ENCODE measurements at regions not wholly inside any gene's neighbourhood (a gene's known extent, or its start where the extent isn't known, plus 50 kb on each side); places are given as distances from the start of the nearest gene placed in this dataset.

DNA sequence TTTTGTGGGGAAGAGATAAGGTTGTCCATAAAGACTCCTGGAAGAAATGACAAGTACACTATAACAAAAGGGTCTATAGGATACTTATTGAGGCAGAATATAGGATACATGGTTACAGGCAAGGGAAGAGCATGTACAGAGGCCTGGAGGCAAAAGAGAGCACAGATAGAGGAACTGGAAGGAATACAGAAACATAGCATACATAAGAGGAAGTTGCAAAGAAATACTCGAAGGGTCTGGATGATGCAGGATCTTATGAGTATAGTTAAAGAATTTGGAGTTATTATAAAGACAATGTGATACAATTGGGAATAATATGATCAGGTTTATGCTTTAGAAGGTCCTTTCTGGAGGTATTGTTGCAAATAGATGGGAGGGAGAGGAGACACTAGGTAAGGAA is 592.7 kb upstream of the POU3F2 start:
- TF ChIP-seq, protein P1, sequence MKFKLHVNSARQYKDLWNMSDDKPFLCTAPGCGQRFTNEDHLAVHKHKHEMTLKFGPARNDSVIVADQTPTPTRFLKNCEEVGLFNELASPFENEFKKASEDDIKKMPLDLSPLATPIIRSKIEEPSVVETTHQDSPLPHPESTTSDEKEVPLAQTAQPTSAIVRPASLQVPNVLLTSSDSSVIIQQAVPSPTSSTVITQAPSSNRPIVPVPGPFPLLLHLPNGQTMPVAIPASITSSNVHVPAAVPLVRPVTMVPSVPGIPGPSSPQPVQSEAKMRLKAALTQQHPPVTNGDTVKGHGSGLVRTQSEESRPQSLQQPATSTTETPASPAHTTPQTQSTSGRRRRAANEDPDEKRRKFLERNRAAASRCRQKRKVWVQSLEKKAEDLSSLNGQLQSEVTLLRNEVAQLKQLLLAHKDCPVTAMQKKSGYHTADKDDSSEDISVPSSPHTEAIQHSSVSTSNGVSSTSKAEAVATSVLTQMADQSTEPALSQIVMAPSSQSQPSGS (IDR thresholded peaks at IDR 0.05; ENCODE audit: low read length), result no peak
- TF ChIP-seq POLR2A (IDR thresholded peaks at IDR 0.05; ENCODE audit: control extremely low read depth in 1 of 2, low read depth in 2 of 2, low read length in 2 of 2) (no peak), SIN3A (conservative IDR thresholded peaks at IDR 0.05 in 1 of 2, IDR thresholded peaks at IDR 0.05 in 1 of 2; ENCODE audit: low read depth in 1 of 2, low read length in 2 of 2) (no peak), BRCA1 (IDR thresholded peaks at IDR 0.05; ENCODE audit: low read depth, low read length) (no peak), RXRA (IDR thresholded peaks at IDR 0.05; ENCODE audit: insufficient read depth, low read depth, low read length) (no peak), CREB1 (IDR thresholded peaks at IDR 0.05) (no peak), SUZ12 (IDR thresholded peaks at IDR 0.05; ENCODE audit: low read length) (no peak), POLR2AphosphoS5 (IDR thresholded peaks at IDR 0.05; ENCODE audit: low read depth, low read length) (no peak), EP300 (IDR thresholded peaks at IDR 0.05; ENCODE audit: borderline replicate concordance in 1 of 2, low read depth in 2 of 2, low read length in 2 of 2) (no peak)
- TF ChIP-seq, protein P2, sequence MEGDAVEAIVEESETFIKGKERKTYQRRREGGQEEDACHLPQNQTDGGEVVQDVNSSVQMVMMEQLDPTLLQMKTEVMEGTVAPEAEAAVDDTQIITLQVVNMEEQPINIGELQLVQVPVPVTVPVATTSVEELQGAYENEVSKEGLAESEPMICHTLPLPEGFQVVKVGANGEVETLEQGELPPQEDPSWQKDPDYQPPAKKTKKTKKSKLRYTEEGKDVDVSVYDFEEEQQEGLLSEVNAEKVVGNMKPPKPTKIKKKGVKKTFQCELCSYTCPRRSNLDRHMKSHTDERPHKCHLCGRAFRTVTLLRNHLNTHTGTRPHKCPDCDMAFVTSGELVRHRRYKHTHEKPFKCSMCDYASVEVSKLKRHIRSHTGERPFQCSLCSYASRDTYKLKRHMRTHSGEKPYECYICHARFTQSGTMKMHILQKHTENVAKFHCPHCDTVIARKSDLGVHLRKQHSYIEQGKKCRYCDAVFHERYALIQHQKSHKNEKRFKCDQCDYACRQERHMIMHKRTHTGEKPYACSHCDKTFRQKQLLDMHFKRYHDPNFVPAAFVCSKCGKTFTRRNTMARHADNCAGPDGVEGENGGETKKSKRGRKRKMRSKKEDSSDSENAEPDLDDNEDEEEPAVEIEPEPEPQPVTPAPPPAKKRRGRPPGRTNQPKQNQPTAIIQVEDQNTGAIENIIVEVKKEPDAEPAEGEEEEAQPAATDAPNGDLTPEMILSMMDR (IDR thresholded peaks at IDR 0.05; ENCODE audit: control extremely low read depth in 1 of 3, insufficient read depth in 1 of 3, low read depth in 1 of 3, low read length in 3 of 3), result no peak
